Erythroblast (primary cell): ENCODE measurements at regions not wholly inside any gene's neighbourhood (a gene's known extent, or its start where the extent isn't known, plus 50 kb on each side); places are given as distances from the start of the nearest gene placed in this dataset.

Experiments used
- GATA1 ChIP-seq: IDR thresholded peaks from 2 replicates; pipeline ENCODE4 v1.6.1; 2011; ENCODE audit warnings: low read depth, mild to moderate bottlenecking, control low read depth, low read length, moderate library complexity
- POLR2A ChIP-seq: IDR thresholded peaks from 2 replicates; pipeline ENCODE4 v1.6.1; 2011; ENCODE audit warnings: mild to moderate bottlenecking, low read length

DNA sequence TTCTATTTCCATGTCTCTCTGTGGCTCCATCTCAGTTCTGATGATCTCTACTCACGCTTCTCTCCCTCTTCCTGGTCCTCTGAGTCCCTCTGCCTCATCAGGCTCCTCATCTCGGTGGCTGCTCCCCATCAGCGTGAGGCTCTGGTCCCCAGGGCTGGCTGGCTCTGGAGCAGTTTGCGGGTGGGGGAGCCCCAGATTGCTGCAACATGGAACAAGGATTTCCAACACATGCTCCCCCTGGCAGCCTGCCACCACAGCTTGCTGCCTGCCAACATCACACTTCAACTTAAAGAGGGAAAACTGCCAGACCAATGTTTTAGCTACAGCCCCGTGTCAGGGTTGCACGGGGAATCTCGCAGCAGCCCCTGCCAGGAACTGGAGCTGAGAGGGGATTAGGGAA lies 77.2 kb upstream of the NEK6 start:
- TF ChIP-seq POLR2A (no peak), GATA1 (no peak)
